Liver (tissue), 9 donors: ENCODE measurements at regions not wholly inside any gene's neighbourhood (a gene's known extent, or its start where the extent isn't known, plus 50 kb on each side); places are given as distances from the start of the nearest gene placed in this dataset. TPM values are rescaled to one million over a fixed set of nuclear protein-coding genes. Genes with fewer than 3 reads are reported as not detected.
"Not testable (repeated sequence)": the region's sequence is repeated elsewhere in the genome, so short reads cannot be mapped to it uniquely, and the experiment has no call there.

Source experiments
- DNase-seq: peaks from one replicate; pipeline ENCODE4 v3.0.0-alpha.2; 2017; ENCODE audit warnings: low spot score
- H3K27ac ChIP-seq, 2 donors: one replicate each; pipeline ENCODE4 v1.7.0; 2013; ENCODE audit warnings: inconsistent platforms in 2 of 2, low read length in 2 of 2, control low read depth in 1 of 2, low read depth in 1 of 2, mild to moderate bottlenecking in 1 of 2
- H3K27me3 ChIP-seq, 4 donors: one replicate each; pipeline versions ENCODE4 v1.6.1 to v1.7.0; 2013; ENCODE audit warnings: low read length in 3 of 4, inconsistent platforms in 1 of 4, mild to moderate bottlenecking in 1 of 4, moderate library complexity in 1 of 4; ENCODE audit not compliant: control insufficient read depth in 4 of 4, insufficient read depth in 4 of 4
- H3K36me3 ChIP-seq, 4 donors: one replicate each; pipeline versions ENCODE4 v1.6.1 to v1.7.0; 2013; ENCODE audit warnings: low read length in 3 of 4, mild to moderate bottlenecking in 3 of 4, low read depth in 1 of 4, moderate library complexity in 1 of 4; ENCODE audit not compliant: control insufficient read depth in 4 of 4, insufficient read depth in 3 of 4
- H3K4me1 ChIP-seq, 4 donors: one replicate each; pipeline versions ENCODE4 v1.6.1 to v1.7.0; 2013; ENCODE audit warnings: low read length in 3 of 4, mild to moderate bottlenecking in 3 of 4, moderate library complexity in 1 of 4; ENCODE audit not compliant: control insufficient read depth in 4 of 4, insufficient read depth in 4 of 4
- H3K4me3 ChIP-seq, 3 donors: one replicate each; pipeline versions ENCODE4 v1.6.1 to v1.7.0; 2013; ENCODE audit warnings: low read length in 3 of 3, control low read depth in 1 of 3, low read depth in 1 of 3, mild to moderate bottlenecking in 1 of 3
- H3K9ac ChIP-seq, 2 donors: one replicate each; pipeline ENCODE4 v1.7.0; 2013; ENCODE audit warnings: low read length in 2 of 2, mild to moderate bottlenecking in 2 of 2, moderate library complexity in 2 of 2, control low read depth in 1 of 2, low read depth in 1 of 2
- H3K9me3 ChIP-seq, 4 donors: one replicate each; pipeline versions ENCODE4 v1.6.1 to v1.7.0; 2013; ENCODE audit warnings: low read length in 3 of 4; ENCODE audit not compliant: control insufficient read depth in 4 of 4
- RXRA ChIP-seq, 2 donors: IDR thresholded peaks; 2 replicates each; pipeline ENCODE4 v1.6.1; 2017 to 2018; ENCODE audit warnings: antibody characterized with exemption in 2 of 2, mild to moderate bottlenecking in 1 of 2
- TAF1 ChIP-seq: conservative IDR thresholded peaks from 2 replicates; pipeline ENCODE4 v1.6.1; 2016; ENCODE audit warnings: antibody characterized with exemption, mild to moderate bottlenecking
- WGBS: extraction: QIAGEN DNeasy Blood & Tissue Kit; methylation state at CpG from one replicate; pipeline ENCODE4 v1.1.7; 2013; 5-methylcytosine and 5-hydroxymethylcytosine counted together
- small RNA-seq: library from RNA; depleted of rRNA; stranded (forward); fragments of <200 nt; gene quantifications from one replicate; pipeline ENCODE3, GENCODE V24; 2014
- TF ChIP-seq, protein P1 (sequence below): fragments of 150-350 bp; IDR thresholded peaks from 2 replicates; pipeline ENCODE4 v1.5.1; 2017; ENCODE audit warnings: improper control_type of control experiment, low read depth, low read length; ENCODE audit not compliant: missing input control
- TF ChIP-seq, protein P2 (sequence below): IDR thresholded peaks from 2 replicates; pipeline ENCODE4 v1.6.1; 2016; ENCODE audit warnings: antibody characterized with exemption, mild to moderate bottlenecking
- donor health status: healthy.
- donor health status: healthy.
- donor health status: healthy.
- donor health status: healthy.
- donor health status: healthy.

DNA sequence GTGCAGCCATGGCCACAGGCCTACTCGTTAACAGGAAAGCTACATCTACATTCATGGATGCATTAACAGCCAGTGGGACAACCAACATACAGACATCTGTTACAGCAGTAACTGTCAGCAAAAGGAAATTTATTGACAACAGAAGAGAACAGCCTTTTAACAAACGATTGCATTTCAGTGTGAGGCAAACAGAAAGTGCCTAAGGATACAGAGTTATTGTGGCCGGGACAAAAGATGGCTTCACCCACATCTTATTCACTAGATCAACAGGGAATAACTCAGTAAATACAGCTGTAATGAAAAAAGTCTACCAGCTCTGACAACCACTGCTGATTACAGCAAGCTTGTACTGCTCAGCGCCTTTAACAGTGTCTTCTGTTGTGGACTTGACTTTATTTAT is 61.5 kb upstream of the TBL1X start (continued):
- TF ChIP-seq, protein P1, sequence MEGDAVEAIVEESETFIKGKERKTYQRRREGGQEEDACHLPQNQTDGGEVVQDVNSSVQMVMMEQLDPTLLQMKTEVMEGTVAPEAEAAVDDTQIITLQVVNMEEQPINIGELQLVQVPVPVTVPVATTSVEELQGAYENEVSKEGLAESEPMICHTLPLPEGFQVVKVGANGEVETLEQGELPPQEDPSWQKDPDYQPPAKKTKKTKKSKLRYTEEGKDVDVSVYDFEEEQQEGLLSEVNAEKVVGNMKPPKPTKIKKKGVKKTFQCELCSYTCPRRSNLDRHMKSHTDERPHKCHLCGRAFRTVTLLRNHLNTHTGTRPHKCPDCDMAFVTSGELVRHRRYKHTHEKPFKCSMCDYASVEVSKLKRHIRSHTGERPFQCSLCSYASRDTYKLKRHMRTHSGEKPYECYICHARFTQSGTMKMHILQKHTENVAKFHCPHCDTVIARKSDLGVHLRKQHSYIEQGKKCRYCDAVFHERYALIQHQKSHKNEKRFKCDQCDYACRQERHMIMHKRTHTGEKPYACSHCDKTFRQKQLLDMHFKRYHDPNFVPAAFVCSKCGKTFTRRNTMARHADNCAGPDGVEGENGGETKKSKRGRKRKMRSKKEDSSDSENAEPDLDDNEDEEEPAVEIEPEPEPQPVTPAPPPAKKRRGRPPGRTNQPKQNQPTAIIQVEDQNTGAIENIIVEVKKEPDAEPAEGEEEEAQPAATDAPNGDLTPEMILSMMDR = no peak

DNA sequence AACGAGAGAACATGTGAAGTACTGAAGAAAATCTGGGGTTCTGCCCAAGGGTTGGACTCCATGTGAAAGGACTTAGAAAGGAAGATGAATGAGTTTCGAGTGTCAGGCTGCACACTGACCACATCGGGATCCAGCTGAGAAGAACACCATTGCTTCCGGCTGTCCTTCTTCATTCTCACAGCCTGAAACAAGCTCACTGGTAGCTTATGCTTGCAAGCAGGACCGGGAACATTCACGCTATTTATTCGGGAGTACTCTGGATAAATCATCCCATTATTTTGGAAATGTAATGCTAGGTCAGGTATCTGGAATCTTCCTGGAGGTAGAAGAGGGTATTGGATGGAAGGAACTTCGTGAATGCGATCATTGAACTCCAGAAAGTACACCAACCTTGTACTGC is 59.2 kb upstream of the TBL1X start:
- 91% methylated on average over 8 of the region's 9 CpGs for WGBS
- not testable (repeated sequence) for H3K27me3 ChIP-seq
- peak; percentile 34 for DNase-seq

DNA sequence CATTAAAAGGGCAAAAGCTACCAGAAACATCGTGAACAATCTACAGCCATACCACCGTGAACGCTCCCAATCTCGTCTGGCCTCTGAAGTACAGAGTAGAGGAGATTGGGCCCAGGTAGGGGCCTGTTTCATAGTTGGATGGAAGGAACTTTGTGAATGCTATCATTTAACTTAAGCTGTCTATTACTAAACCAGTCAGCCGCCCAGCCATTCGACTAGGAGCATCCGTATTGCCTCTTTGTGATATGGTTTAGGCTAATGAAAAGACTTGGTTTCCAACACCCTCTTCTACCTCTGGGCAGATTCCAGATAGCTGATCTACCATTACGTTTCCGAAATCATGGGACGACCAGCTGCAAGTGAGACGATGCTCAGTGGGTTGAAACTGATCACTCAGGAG is 54.0 kb upstream of the TBL1X start:
- DNase-seq, H3K4me1 ChIP-seq, H3K27me3 ChIP-seq: not testable (repeated sequence)

More for the DNA sequence above, 59.2 kb upstream of the TBL1X start:
- not testable (repeated sequence) for H3K9me3 ChIP-seq, H3K9ac ChIP-seq, H3K27ac ChIP-seq, H3K4me1 ChIP-seq, H3K4me3 ChIP-seq, H3K36me3 ChIP-seq

DNA sequence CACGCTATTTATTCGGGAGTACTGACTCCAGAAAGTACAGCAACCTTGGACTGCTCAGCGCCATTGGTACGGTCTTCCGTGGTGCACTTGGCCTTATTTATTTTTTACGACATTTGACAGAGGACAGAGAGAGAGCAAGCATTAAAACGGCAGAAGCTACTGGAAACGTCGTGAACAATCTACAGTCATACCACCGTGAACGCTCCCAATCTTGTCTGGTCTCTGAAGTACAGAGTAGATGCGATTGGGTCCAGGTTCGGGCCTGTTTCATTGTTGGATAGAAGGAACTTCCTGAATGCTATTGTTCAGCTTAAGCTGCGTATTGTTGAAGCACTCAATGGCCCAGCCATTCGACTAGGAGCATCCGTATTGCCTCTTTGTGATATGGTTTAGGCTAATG is 53.2 kb upstream of the TBL1X start:
- not testable (repeated sequence) for H3K4me1 ChIP-seq, H3K9ac ChIP-seq, H3K27me3 ChIP-seq, H3K27ac ChIP-seq, DNase-seq, H3K4me3 ChIP-seq, H3K36me3 ChIP-seq, H3K9me3 ChIP-seq
- WGBS = 91% methylated on average over 16 of the region's 16 CpGs

More for the DNA sequence above, 54.0 kb upstream of the TBL1X start:
- H3K4me3 ChIP-seq, H3K27ac ChIP-seq, H3K9me3 ChIP-seq, H3K9ac ChIP-seq, H3K36me3 ChIP-seq: not testable (repeated sequence)
- 96% methylated on average over 3 of the region's 11 CpGs for WGBS

DNA sequence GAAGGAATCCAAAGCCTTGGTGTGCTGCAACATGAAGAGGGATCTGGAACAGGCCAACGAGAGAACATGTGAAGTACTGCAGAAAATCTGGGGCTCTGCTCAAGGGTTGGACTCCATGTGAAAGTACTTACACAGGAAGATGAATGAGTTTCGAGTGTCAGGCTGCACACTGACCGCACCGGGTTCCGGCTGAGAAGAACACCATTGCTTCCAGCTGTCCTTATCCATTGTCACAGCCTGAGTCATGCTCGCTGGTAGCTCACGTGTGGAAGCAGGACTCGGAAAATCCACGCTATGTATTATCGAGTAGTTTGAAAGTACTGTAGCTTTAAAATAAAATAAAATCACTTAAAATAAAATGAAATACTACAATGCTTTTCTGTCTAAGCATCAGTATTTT is 50.4 kb upstream of the TBL1X start:
- TF ChIP-seq, protein P2, sequence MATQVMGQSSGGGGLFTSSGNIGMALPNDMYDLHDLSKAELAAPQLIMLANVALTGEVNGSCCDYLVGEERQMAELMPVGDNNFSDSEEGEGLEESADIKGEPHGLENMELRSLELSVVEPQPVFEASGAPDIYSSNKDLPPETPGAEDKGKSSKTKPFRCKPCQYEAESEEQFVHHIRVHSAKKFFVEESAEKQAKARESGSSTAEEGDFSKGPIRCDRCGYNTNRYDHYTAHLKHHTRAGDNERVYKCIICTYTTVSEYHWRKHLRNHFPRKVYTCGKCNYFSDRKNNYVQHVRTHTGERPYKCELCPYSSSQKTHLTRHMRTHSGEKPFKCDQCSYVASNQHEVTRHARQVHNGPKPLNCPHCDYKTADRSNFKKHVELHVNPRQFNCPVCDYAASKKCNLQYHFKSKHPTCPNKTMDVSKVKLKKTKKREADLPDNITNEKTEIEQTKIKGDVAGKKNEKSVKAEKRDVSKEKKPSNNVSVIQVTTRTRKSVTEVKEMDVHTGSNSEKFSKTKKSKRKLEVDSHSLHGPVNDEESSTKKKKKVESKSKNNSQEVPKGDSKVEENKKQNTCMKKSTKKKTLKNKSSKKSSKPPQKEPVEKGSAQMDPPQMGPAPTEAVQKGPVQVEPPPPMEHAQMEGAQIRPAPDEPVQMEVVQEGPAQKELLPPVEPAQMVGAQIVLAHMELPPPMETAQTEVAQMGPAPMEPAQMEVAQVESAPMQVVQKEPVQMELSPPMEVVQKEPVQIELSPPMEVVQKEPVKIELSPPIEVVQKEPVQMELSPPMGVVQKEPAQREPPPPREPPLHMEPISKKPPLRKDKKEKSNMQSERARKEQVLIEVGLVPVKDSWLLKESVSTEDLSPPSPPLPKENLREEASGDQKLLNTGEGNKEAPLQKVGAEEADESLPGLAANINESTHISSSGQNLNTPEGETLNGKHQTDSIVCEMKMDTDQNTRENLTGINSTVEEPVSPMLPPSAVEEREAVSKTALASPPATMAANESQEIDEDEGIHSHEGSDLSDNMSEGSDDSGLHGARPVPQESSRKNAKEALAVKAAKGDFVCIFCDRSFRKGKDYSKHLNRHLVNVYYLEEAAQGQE = no peak
- TF ChIP-seq TAF1 (no peak), RXRA (IDR thresholded peaks at IDR 0.05) (no peak)
- H3K4me3 ChIP-seq = no peak overlapping the region
- no peaks in the 10 kb centered on the region for H3K9me3 ChIP-seq
- H3K27me3 ChIP-seq = no peaks in the 10 kb centered on the region
- no peaks in the 10 kb centered on the region for H3K36me3 ChIP-seq
- H3K4me1 ChIP-seq = no peaks in the 10 kb centered on the region
- H3K9ac ChIP-seq = no peak overlapping the region
- no peak overlapping the region for H3K27ac ChIP-seq
- no peak for DNase-seq
- 96% methylated on average over 10 of the region's 10 CpGs for WGBS

Small RNA genes lying in the stretch of these regions (small RNA-seq; reads per million reads assigned to genes)
- gene AC119618.1 (not detected), gene RNA5SP499 (not detected)
